ENCODE measurements at regions not wholly inside any gene's neighbourhood (a gene's known extent, or its start where the extent isn't known, plus 50 kb on each side); places are given as distances from the start of the nearest gene placed in this dataset.

DNA sequence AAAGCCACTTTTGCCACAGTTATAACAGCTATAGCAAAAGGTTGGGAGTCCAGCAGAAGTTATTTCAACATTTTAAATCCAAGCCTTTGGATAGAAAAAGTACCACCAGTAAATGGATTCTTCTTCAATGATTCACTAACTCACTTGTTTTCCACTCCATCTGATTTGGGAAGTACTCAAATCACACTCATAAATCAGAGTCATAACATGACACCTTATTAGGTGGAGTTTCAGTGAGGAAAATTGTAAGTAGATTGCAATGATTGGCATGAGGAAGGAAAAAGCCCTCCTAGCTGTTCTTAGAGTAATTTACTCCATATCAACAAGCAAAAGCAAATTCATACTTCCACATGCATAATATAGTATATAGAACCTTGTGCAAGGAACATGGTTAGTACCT, 132.9 kb downstream of the NR4A2 start:
- no peak overlapping the region for H2AK5ac ChIP-seq (ENCODE audit: insufficient read length, low read length)
- H3K4me3 Mint-ChIP-seq = no peak overlapping the region
- H3K27me3 Mint-ChIP-seq (ENCODE audit: low read depth) = no peaks in the 10 kb centered on the region
- H4K20me1 ChIP-seq (ENCODE audit: control insufficient read depth, insufficient read depth, insufficient read length) = no peaks in the 10 kb centered on the region
- no peak overlapping the region for H3K23ac ChIP-seq (ENCODE audit: insufficient read length, low read depth, low read length)
- H2BK12ac ChIP-seq (ENCODE audit: insufficient read length, low read depth, low read length) = no peak overlapping the region
- H3K27ac ChIP-seq (ENCODE audit: insufficient read length, low read depth, low read length) = no peak overlapping the region
- H3K79me2 ChIP-seq (ENCODE audit: insufficient read depth, low read length) = no peaks in the 10 kb centered on the region
- H3K27me3 ChIP-seq (ENCODE audit: insufficient read depth, low read length) = no peaks in the 10 kb centered on the region
- peaks cover 0 to 6% of the 10 kb centered on the region in 2 experiments; a peak in 1 of 4 replicates for H3K4me1 Mint-ChIP-seq
- no peak overlapping the region for H2BK20ac ChIP-seq (ENCODE audit: low read depth, low read length, poor library complexity, severe bottlenecking)
- no peak overlapping the region for H3K14ac ChIP-seq (ENCODE audit: insufficient read depth, low read length)
- no peak overlapping the region for H3K56ac ChIP-seq (ENCODE audit: insufficient read length, low read depth, low read length)
- H3K79me1 ChIP-seq (ENCODE audit: insufficient read depth, low read depth, low read length, poor library complexity, severe bottlenecking) = no peaks in the 10 kb centered on the region
- no peak overlapping the region for H4K8ac ChIP-seq (replicated peaks; ENCODE audit: insufficient read length, low read depth, low read length)
- no peak overlapping the region for H2BK120ac ChIP-seq (ENCODE audit: low read depth, low read length, poor library complexity, severe bottlenecking)
- no peak overlapping the region for H3K9ac ChIP-seq (ENCODE audit: extremely low read depth, insufficient read length, low read length)
- no peak overlapping the region for H3T11ph ChIP-seq (ENCODE audit: low read length)
- no peaks in the 10 kb centered on the region; the same call in 1 of the 2 replicates for H3K4me1 ChIP-seq (ENCODE audit: insufficient read depth, low read length)
- TF ChIP-seq, protein P1, sequence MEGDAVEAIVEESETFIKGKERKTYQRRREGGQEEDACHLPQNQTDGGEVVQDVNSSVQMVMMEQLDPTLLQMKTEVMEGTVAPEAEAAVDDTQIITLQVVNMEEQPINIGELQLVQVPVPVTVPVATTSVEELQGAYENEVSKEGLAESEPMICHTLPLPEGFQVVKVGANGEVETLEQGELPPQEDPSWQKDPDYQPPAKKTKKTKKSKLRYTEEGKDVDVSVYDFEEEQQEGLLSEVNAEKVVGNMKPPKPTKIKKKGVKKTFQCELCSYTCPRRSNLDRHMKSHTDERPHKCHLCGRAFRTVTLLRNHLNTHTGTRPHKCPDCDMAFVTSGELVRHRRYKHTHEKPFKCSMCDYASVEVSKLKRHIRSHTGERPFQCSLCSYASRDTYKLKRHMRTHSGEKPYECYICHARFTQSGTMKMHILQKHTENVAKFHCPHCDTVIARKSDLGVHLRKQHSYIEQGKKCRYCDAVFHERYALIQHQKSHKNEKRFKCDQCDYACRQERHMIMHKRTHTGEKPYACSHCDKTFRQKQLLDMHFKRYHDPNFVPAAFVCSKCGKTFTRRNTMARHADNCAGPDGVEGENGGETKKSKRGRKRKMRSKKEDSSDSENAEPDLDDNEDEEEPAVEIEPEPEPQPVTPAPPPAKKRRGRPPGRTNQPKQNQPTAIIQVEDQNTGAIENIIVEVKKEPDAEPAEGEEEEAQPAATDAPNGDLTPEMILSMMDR (conservative IDR thresholded peaks at IDR 0.05) = no peak
- DNase-seq = no peak
- H2BK15ac ChIP-seq (ENCODE audit: low read depth, low read length) = no peak overlapping the region
- no peak overlapping the region for H3K4ac ChIP-seq (ENCODE audit: low read depth, low read length)
- H3K23me2 ChIP-seq (ENCODE audit: insufficient read length, low read depth, low read length, poor library complexity, severe bottlenecking) = no peaks in the 10 kb centered on the region
- no peak overlapping the region for H2BK5ac ChIP-seq (ENCODE audit: insufficient read length, low read length)
- H3K36me3 Mint-ChIP-seq (ENCODE audit: insufficient read depth in 1 of 3, low read depth in 3 of 3) = peaks cover 0 to 3% (median 2%) of the 10 kb centered on the region in 3 experiments; a peak in 2 of 7 replicates
- H3K9me3 Mint-ChIP-seq = no peaks in the 10 kb centered on the region
- no peaks in the 10 kb centered on the region for H3K9me3 ChIP-seq (ENCODE audit: control insufficient read depth, low read depth, low read length)
- no peak overlapping the region for H4K91ac ChIP-seq (ENCODE audit: insufficient read length, low read depth, low read length)
- H4K5ac ChIP-seq (ENCODE audit: insufficient read length, low read depth, low read length) = no peak overlapping the region
- H3K18ac ChIP-seq (ENCODE audit: insufficient read length, low read depth, low read length) = no peak overlapping the region
- H2AFZ ChIP-seq (ENCODE audit: low read length) = no peak overlapping the region
- no peak overlapping the region for H3K4me2 ChIP-seq (ENCODE audit: insufficient read depth, insufficient read length, low read length)
- no peak overlapping the region for H3K27ac Mint-ChIP-seq

Measured in H9 (cell line).